Vagina (tissue), 2 donors: ENCODE measurements at regions not wholly inside any gene's neighbourhood (a gene's known extent, or its start where the extent isn't known, plus 50 kb on each side); places are given as distances from the start of the nearest gene placed in this dataset.

Experiments
- CTCF ChIP-seq, 3 experiments: fragments of 450-650 bp in 2 of 3; fragments of 200-600 bp in 1 of 3; sonication (generic) in 1 of 3; IDR thresholded peaks; one replicate each; pipeline ENCODE4 v1.5.1; 2017 to 2019; ENCODE audit warnings: antibody characterized with exemption in 3 of 3, mild to moderate bottlenecking in 2 of 3, moderate library complexity in 2 of 3
- POLR2A ChIP-seq, 2 donors: fragments of 450-650 bp; IDR thresholded peaks; one replicate each; pipeline ENCODE4 v1.6.1; 2017; ENCODE audit warnings: antibody characterized with exemption in 2 of 2, mild to moderate bottlenecking in 2 of 2, moderate library complexity in 2 of 2

- TF ChIP-seq POLR2A (IDR thresholded peaks at IDR 0.05) (no peak), CTCF (IDR thresholded peaks at IDR 0.05) (no peak)
Measured at GRCh38 chr3:5348229-5348902, 160.9 kb downstream of the EDEM1 start.
